ENCODE measurements at regions not wholly inside any gene's neighbourhood (a gene's known extent, or its start where the extent isn't known, plus 50 kb on each side); places are given as distances from the start of the nearest gene placed in this dataset.
A peak's percentile ranks its signal among the peaks of the same experiment; 100 is the strongest.

- intact Hi-C loops (cut with DNase I), result loop anchor here in 1 of 4 donors (5.0 kb wide), 1 partner anchor 997 kb away; no protein-coding TSS in a partner anchor
- TF ChIP-seq POLR2A (IDR thresholded peaks at IDR 0.05) (no peak), EP300 (IDR thresholded peaks at IDR 0.05) (no peak), CTCF (IDR thresholded peaks at IDR 0.05) (no peak)
- WGBS, 3 donors, result 60 to 64% (median 64%) methylated on average over 29 of the region's 29 CpGs
- Histone ChIP-seq H3K27me3 (no peaks in the 10 kb centered on the region), H3K9me3 (no peaks in the 10 kb centered on the region), H3K27ac (no peak overlapping the region), H3K4me1 (ENCODE audit: insufficient read depth) (no peaks in the 10 kb centered on the region), H3K4me3 (no peak overlapping the region), H3K36me3 (no peaks in the 10 kb centered on the region)
- peak in 1 of 5 donors; percentile 11 for DNase-seq
These were observed 128.3 kb downstream of the URI1 start for GRCh38 chr19:30070198-30070967.

GRCh38 chr19:30070968-30071632 lies 129.1 kb downstream of the URI1 start:
- Histone ChIP-seq H3K4me3 (no peak overlapping the region), H3K36me3 (no peaks in the 10 kb centered on the region), H3K9me3 (no peaks in the 10 kb centered on the region), H3K27ac (no peak overlapping the region), H3K4me1 (ENCODE audit: insufficient read depth) (no peaks in the 10 kb centered on the region), H3K27me3 (no peaks in the 10 kb centered on the region)
- intact Hi-C loops (cut with DNase I), result loop anchor here in 1 of 4 donors (5.0 kb wide), 1 partner anchor 996 kb away; no protein-coding TSS in a partner anchor
- TF ChIP-seq POLR2A (IDR thresholded peaks at IDR 0.05) (no peak), CTCF (IDR thresholded peaks at IDR 0.05) (no peak), EP300 (IDR thresholded peaks at IDR 0.05) (no peak)
- 69 to 76% (median 72%) methylated on average over 26 of the region's 26 CpGs for WGBS, 3 donors
- DNase-seq, result peak in 1 of 5 donors; percentile 21

GRCh38 chr19:30071871-30072270 lies 129.8 kb downstream of the URI1 start:
- no peak for TF ChIP-seq CTCF (IDR thresholded peaks at IDR 0.05)
- no peak for TF ChIP-seq POLR2A (IDR thresholded peaks at IDR 0.05)
- TF ChIP-seq EP300 (IDR thresholded peaks at IDR 0.05), result no peak
- no peaks in the 10 kb centered on the region for H3K36me3 ChIP-seq
- no peaks in the 10 kb centered on the region for H3K9me3 ChIP-seq
- WGBS, 3 donors, result 81 to 88% (median 82%) methylated on average over 15 of the region's 15 CpGs
- H3K27ac ChIP-seq, result no peak overlapping the region
- DNase-seq, result peak in 1 of 5 donors; percentile 8
- H3K27me3 ChIP-seq, result no peaks in the 10 kb centered on the region
- no peaks in the 10 kb centered on the region for H3K4me1 ChIP-seq (ENCODE audit: insufficient read depth)
- intact Hi-C loops (cut with DNase I), result loop anchor here in 1 of 4 donors (5.0 kb wide), 1 partner anchor 995 kb away; no protein-coding TSS in a partner anchor
- H3K4me3 ChIP-seq, result no peak overlapping the region

- WGBS, 3 donors, result 88 to 90% (median 88%) methylated on average over 16 of the region's 16 CpGs
- no peak overlapping the region for H3K4me3 ChIP-seq
- intact Hi-C loops (cut with DNase I), result loop anchor here in 1 of 4 donors (5.0 kb wide), 1 partner anchor 994 kb away; no protein-coding TSS in a partner anchor
- H3K9me3 ChIP-seq, result no peaks in the 10 kb centered on the region
- DNase-seq, result peak in 1 of 5 donors; percentile 14
- H3K27me3 ChIP-seq, result no peaks in the 10 kb centered on the region
- H3K4me1 ChIP-seq (ENCODE audit: insufficient read depth), result no peaks in the 10 kb centered on the region
- no peak for TF ChIP-seq CTCF (IDR thresholded peaks at IDR 0.05)
- TF ChIP-seq EP300 (IDR thresholded peaks at IDR 0.05), result no peak
- no peak for TF ChIP-seq POLR2A (IDR thresholded peaks at IDR 0.05)
- no peaks in the 10 kb centered on the region for H3K36me3 ChIP-seq
- H3K27ac ChIP-seq, result no peak overlapping the region
These were observed 131.3 kb downstream of the URI1 start for GRCh38 chr19:30073152-30074000.
